ENCODE measurements at regions not wholly inside any gene's neighbourhood (a gene's known extent, or its start where the extent isn't known, plus 50 kb on each side); places are given as distances from the start of the nearest gene placed in this dataset.
"Not testable (repeated sequence)": the region's sequence is repeated elsewhere in the genome, so short reads cannot be mapped to it uniquely, and the experiment has no call there.

GRCh38 chr7:80040335-80040734 lies 94.3 kb upstream of the GNAI1 start:
- no peak overlapping the region for H3K27ac ChIP-seq
- TF ChIP-seq, protein P1, sequence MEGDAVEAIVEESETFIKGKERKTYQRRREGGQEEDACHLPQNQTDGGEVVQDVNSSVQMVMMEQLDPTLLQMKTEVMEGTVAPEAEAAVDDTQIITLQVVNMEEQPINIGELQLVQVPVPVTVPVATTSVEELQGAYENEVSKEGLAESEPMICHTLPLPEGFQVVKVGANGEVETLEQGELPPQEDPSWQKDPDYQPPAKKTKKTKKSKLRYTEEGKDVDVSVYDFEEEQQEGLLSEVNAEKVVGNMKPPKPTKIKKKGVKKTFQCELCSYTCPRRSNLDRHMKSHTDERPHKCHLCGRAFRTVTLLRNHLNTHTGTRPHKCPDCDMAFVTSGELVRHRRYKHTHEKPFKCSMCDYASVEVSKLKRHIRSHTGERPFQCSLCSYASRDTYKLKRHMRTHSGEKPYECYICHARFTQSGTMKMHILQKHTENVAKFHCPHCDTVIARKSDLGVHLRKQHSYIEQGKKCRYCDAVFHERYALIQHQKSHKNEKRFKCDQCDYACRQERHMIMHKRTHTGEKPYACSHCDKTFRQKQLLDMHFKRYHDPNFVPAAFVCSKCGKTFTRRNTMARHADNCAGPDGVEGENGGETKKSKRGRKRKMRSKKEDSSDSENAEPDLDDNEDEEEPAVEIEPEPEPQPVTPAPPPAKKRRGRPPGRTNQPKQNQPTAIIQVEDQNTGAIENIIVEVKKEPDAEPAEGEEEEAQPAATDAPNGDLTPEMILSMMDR (IDR thresholded peaks at IDR 0.05): no peak
- no peak for TF ChIP-seq ZFX (IDR thresholded peaks at IDR 0.05; ENCODE audit: borderline replicate concordance)

- TF ChIP-seq, protein P1 (IDR thresholded peaks at IDR 0.05): no peak
- H3K27ac ChIP-seq: no peak overlapping the region
These were observed 95.3 kb upstream of the GNAI1 start for GRCh38 chr7:80039251-80039884.

DNA sequence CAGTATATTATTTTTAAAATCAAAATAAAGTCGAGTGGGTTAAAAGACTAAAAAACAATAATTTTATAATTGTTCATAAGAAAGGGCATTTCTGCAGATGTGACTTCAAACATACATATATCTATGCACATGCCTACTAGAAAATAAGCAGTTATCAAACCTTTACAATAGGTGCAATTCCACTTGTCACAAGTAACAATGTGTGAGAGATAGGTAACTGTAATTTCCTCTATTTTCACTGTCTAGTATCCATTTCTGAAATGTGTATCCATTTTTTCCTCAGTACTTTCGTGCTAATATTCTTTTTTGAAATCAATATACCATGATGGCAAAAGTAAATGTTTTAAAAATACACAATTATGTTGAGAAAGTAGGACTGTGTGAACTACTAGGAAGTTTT lies 96.9 kb upstream of the GNAI1 start:
- TF ChIP-seq, protein P1 (IDR thresholded peaks at IDR 0.05): no peak
- TF ChIP-seq ZFX (IDR thresholded peaks at IDR 0.05; ENCODE audit: borderline replicate concordance): no peak

DNA sequence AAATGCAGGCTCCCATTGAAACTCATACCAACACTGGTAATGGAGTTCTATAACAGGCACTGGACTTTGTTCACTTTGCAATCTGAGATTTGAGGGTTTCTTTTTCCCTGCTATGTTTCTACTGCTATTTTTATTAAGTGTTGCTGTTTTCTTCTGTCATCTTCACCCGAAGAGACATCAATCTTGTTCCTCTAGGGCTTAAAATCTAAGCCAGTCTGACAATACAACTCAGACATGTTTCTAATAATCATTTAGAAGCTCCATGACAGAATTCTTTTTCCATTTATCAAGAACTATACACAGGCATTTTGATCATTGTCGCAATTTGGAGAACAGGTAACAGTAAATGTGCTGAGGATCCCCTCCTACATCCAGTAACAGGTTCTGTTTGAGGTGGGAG lies 98.5 kb upstream of the GNAI1 start:
- no peak overlapping the region for H3K27ac ChIP-seq
- TF ChIP-seq, protein P1 (IDR thresholded peaks at IDR 0.05): no peak
- TF ChIP-seq ZFX (IDR thresholded peaks at IDR 0.05; ENCODE audit: borderline replicate concordance): no peak

More for the DNA sequence above, 96.9 kb upstream of the GNAI1 start:
- no peak overlapping the region for H3K27ac ChIP-seq

- H3K27ac ChIP-seq: no peak overlapping the region
- TF ChIP-seq ZFX (IDR thresholded peaks at IDR 0.05; ENCODE audit: borderline replicate concordance): no peak
- TF ChIP-seq, protein P1 (IDR thresholded peaks at IDR 0.05): no peak
These were observed 105.9 kb upstream of the GNAI1 start for GRCh38 chr7:80028717-80029116.

- TF ChIP-seq, protein P1 (IDR thresholded peaks at IDR 0.05): no peak
- TF ChIP-seq ZFX (IDR thresholded peaks at IDR 0.05; ENCODE audit: borderline replicate concordance): no peak
- no peak overlapping the region for H3K27ac ChIP-seq
These were observed 106.9 kb upstream of the GNAI1 start for GRCh38 chr7:80027611-80028173.

GRCh38 chr7:80026766-80027165 lies 107.9 kb upstream of the GNAI1 start:
- H3K27ac ChIP-seq: no peak overlapping the region
- TF ChIP-seq, protein P1 (IDR thresholded peaks at IDR 0.05): no peak
- no peak for TF ChIP-seq ZFX (IDR thresholded peaks at IDR 0.05; ENCODE audit: borderline replicate concordance)

GRCh38 chr7:80020277-80020676 lies 114.4 kb upstream of the GNAI1 start:
- H3K27ac ChIP-seq: not testable (repeated sequence)

DNA sequence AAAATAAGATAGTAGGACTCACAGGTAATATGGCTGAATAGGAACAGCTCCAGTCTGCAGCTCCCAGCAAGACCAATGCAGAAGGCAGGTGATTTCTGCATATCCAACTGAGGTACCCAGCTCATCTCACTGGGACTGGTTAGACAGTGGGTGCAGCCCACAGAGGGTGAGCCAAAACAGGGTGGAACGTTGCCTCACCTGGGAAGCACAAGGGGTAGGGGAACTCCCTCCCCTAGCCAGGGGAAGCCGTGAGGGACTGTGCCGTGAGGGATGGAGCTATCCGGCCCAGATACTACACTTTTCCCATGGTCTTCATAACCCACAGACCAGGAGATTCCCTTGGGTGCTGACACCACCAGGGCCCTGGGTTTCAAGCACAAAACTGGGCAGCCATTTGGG lies 114.8 kb upstream of the GNAI1 start:
- not testable (repeated sequence) for H3K27ac ChIP-seq
